ENCODE measurements at regions not wholly inside any gene's neighbourhood (a gene's known extent, or its start where the extent isn't known, plus 50 kb on each side); places are given as distances from the start of the nearest gene placed in this dataset.

DNA sequence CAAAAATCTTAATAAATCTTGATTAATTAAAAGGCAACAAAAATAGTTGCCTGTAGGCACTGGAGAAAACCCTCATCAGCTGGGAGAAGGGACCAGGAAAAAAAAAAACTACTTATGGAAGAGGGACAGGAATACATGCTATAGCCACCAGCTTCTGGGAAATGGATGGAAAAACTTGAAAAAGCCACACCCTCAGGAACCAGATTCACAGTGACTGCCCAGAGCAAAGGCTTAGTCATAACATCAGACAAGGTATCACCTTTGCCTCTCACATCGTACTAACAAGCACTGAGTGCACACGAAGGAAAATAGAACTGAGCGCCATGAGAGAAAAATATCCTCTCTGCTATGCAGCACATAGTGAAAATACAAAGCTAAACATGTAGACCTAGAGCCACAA is 116.9 kb upstream of the GYPC start:
- TF ChIP-seq, protein P1, sequence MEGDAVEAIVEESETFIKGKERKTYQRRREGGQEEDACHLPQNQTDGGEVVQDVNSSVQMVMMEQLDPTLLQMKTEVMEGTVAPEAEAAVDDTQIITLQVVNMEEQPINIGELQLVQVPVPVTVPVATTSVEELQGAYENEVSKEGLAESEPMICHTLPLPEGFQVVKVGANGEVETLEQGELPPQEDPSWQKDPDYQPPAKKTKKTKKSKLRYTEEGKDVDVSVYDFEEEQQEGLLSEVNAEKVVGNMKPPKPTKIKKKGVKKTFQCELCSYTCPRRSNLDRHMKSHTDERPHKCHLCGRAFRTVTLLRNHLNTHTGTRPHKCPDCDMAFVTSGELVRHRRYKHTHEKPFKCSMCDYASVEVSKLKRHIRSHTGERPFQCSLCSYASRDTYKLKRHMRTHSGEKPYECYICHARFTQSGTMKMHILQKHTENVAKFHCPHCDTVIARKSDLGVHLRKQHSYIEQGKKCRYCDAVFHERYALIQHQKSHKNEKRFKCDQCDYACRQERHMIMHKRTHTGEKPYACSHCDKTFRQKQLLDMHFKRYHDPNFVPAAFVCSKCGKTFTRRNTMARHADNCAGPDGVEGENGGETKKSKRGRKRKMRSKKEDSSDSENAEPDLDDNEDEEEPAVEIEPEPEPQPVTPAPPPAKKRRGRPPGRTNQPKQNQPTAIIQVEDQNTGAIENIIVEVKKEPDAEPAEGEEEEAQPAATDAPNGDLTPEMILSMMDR (IDR thresholded peaks at IDR 0.05): no peak
- no peak for TF ChIP-seq POLR2A (IDR thresholded peaks at IDR 0.05)

All from lower leg skin (tissue), 3 donors.